ENCODE measurements at regions not wholly inside any gene's neighbourhood (a gene's known extent, or its start where the extent isn't known, plus 50 kb on each side); places are given as distances from the start of the nearest gene placed in this dataset.

GRCh38 chr12:97877404-97877803 lies 414.8 kb downstream of the RMST start:
- no peak for TF ChIP-seq TCF7 (IDR thresholded peaks at IDR 0.05; ENCODE audit: borderline replicate concordance)
- no peak for TF ChIP-seq ZNF384 (IDR thresholded peaks at IDR 0.05; ENCODE audit: low read depth, low read length)
- TF ChIP-seq ZBTB1 (CRISPR knock-in tag; IDR thresholded peaks at IDR 0.05; ENCODE audit: borderline replicate concordance, low read depth), result no peak
- no peak for TF ChIP-seq STAG1 (CRISPR knock-in tag; IDR thresholded peaks at IDR 0.05; ENCODE audit: borderline replicate concordance)
- no peak for TF ChIP-seq RCOR1 (IDR thresholded peaks at IDR 0.05; ENCODE audit: borderline replicate concordance in 1 of 2, low read depth in 2 of 2, low read length in 2 of 2)
- TF ChIP-seq, protein P1, sequence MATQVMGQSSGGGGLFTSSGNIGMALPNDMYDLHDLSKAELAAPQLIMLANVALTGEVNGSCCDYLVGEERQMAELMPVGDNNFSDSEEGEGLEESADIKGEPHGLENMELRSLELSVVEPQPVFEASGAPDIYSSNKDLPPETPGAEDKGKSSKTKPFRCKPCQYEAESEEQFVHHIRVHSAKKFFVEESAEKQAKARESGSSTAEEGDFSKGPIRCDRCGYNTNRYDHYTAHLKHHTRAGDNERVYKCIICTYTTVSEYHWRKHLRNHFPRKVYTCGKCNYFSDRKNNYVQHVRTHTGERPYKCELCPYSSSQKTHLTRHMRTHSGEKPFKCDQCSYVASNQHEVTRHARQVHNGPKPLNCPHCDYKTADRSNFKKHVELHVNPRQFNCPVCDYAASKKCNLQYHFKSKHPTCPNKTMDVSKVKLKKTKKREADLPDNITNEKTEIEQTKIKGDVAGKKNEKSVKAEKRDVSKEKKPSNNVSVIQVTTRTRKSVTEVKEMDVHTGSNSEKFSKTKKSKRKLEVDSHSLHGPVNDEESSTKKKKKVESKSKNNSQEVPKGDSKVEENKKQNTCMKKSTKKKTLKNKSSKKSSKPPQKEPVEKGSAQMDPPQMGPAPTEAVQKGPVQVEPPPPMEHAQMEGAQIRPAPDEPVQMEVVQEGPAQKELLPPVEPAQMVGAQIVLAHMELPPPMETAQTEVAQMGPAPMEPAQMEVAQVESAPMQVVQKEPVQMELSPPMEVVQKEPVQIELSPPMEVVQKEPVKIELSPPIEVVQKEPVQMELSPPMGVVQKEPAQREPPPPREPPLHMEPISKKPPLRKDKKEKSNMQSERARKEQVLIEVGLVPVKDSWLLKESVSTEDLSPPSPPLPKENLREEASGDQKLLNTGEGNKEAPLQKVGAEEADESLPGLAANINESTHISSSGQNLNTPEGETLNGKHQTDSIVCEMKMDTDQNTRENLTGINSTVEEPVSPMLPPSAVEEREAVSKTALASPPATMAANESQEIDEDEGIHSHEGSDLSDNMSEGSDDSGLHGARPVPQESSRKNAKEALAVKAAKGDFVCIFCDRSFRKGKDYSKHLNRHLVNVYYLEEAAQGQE (IDR thresholded peaks at IDR 0.05; ENCODE audit: borderline replicate concordance), result no peak
- TF ChIP-seq, protein P1 (CRISPR knock-in tag; IDR thresholded peaks at IDR 0.05; ENCODE audit: low read depth), result no peak
- TF ChIP-seq, protein P2, sequence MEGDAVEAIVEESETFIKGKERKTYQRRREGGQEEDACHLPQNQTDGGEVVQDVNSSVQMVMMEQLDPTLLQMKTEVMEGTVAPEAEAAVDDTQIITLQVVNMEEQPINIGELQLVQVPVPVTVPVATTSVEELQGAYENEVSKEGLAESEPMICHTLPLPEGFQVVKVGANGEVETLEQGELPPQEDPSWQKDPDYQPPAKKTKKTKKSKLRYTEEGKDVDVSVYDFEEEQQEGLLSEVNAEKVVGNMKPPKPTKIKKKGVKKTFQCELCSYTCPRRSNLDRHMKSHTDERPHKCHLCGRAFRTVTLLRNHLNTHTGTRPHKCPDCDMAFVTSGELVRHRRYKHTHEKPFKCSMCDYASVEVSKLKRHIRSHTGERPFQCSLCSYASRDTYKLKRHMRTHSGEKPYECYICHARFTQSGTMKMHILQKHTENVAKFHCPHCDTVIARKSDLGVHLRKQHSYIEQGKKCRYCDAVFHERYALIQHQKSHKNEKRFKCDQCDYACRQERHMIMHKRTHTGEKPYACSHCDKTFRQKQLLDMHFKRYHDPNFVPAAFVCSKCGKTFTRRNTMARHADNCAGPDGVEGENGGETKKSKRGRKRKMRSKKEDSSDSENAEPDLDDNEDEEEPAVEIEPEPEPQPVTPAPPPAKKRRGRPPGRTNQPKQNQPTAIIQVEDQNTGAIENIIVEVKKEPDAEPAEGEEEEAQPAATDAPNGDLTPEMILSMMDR (IDR thresholded peaks at IDR 0.05 in 2 of 3, conservative IDR thresholded peaks at IDR 0.05 in 1 of 3; ENCODE audit: insufficient read depth in 2 of 3, low read depth in 1 of 3, low read length in 3 of 3), result no peak
- no peak for TF ChIP-seq FOS (IDR thresholded peaks at IDR 0.05; ENCODE audit: extremely low read depth, insufficient read length)
- no peak for TF ChIP-seq KLF6 (CRISPR knock-in tag; IDR thresholded peaks at IDR 0.05; ENCODE audit: borderline replicate concordance)

Measured in K562 (cell line).